Effector memory CD8-positive, alpha-beta T cell (primary cell): ENCODE measurements at regions not wholly inside any gene's neighbourhood (a gene's known extent, or its start where the extent isn't known, plus 50 kb on each side); places are given as distances from the start of the nearest gene placed in this dataset.
"Not testable (repeated sequence)": the region's sequence is repeated elsewhere in the genome, so short reads cannot be mapped to it uniquely, and the experiment has no call there.

Experiments used
- ATAC-seq: fragments of 150-1000 bp; cut with Tn5 transposase; replicated peaks from 2 replicates; pipeline ENCODE4 v1.10.0; 2021; ENCODE audit warnings: mild to moderate bottlenecking, moderate library complexity
- DNase-seq, 3 experiments: peaks; one replicate each; pipeline ENCODE4 v3.0.0; 2021
- H3K27ac Mint-ChIP-seq, 2 donors: one replicate each; pipeline ENCODE4 v1.8.0; 2022; ENCODE audit warnings: mild to moderate bottlenecking in 2 of 2, mixed read lengths in 2 of 2, moderate library complexity in 2 of 2
- H3K27me3 Mint-ChIP-seq, 2 donors: one replicate each; pipeline ENCODE4 v1.8.0; 2022; ENCODE audit warnings: mixed read lengths in 2 of 2
- H3K36me3 Mint-ChIP-seq: one replicate; pipeline ENCODE4 v1.8.0; 2022; ENCODE audit warnings: mild to moderate bottlenecking, moderate library complexity, mixed read lengths; ENCODE audit not compliant: insufficient read depth
- H3K4me1 Mint-ChIP-seq, 2 donors: one replicate each; pipeline ENCODE4 v1.8.0; 2022; ENCODE audit warnings: low read depth in 2 of 2, mixed read lengths in 2 of 2
- H3K4me3 Mint-ChIP-seq, 2 donors: one replicate each; pipeline ENCODE4 v1.8.0; 2022; ENCODE audit warnings: mild to moderate bottlenecking in 2 of 2, mixed read lengths in 2 of 2, moderate library complexity in 2 of 2
- H3K9me3 Mint-ChIP-seq, 2 donors: one replicate each; pipeline ENCODE4 v1.8.0; 2022; ENCODE audit warnings: mixed read lengths in 2 of 2

DNA sequence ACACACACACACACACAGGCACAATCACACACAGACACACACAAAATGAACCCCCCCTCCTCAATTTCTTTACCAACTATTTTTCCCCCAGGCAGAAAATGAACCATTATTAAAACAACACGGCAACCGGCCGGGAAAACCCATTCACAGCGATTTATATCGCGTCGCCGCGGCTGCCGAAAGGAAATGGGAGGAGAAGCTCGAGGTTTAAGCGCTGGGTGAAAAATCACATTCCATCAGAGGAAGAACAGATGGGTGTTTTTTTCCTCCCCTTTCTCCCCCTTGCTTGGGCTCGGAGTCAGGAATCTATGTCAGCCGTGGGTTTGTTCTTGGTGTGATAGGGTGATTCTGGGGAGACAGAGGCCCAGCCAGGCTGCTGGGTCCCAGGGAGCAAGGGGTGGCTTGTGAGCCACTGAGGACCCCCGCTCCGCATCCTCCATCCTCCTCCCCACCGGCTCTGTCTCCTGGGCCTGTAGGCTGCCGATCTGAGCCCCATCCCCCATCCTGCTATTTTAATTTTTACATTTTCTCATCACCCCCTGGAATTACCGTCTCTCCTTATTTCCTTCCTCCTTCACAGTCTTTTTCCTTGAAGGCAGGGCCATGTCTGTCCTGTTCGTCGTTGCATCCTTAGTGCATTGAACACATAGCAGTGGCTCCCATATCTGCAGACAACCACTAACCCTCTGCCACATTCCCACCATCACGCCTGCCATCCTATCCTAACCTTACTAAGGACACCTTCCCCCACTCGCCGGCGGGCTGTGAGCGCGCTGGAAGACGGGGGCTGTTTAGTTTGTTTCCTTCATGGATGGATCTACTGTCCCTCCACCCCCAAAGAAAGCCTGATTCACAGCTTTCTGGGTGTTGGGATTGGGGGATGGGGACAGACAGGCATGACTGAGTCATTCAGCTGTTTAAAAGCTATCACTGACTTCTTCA, 137.7 kb downstream of the CRLF3 start:
- peaks cover 12 to 40% of the 10 kb centered on the region in 2 donors for H3K27me3 Mint-ChIP-seq
- not testable (repeated sequence) for H3K27ac Mint-ChIP-seq, ATAC-seq, H3K4me3 Mint-ChIP-seq, DNase-seq, H3K4me1 Mint-ChIP-seq, H3K36me3 Mint-ChIP-seq, H3K9me3 Mint-ChIP-seq

DNA sequence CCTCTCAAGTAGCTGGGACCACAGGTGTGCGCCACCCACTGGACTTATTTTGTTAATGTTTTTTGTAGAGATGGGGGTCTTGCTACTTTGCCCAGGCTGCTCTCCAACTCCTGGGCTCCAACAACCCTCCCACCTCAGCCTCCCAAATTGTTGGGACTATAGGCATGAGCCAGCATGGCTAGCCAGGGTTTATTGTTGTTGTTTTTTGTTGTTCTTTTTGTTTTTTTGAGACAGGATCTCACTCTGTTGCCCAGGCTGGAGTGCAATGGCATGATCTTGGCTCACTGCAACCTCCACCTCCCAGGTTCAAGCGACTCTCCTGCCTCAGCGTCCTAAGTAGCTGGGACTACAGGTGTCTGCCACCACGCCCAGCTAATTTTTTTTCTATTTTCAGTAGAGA, 142.2 kb downstream of the CRLF3 start:
- not testable (repeated sequence) for H3K9me3 Mint-ChIP-seq, H3K4me1 Mint-ChIP-seq, H3K27ac Mint-ChIP-seq, H3K4me3 Mint-ChIP-seq, DNase-seq, ATAC-seq, H3K36me3 Mint-ChIP-seq
- H3K27me3 Mint-ChIP-seq = peaks cover 12 to 37% of the 10 kb centered on the region in 2 donors

DNA sequence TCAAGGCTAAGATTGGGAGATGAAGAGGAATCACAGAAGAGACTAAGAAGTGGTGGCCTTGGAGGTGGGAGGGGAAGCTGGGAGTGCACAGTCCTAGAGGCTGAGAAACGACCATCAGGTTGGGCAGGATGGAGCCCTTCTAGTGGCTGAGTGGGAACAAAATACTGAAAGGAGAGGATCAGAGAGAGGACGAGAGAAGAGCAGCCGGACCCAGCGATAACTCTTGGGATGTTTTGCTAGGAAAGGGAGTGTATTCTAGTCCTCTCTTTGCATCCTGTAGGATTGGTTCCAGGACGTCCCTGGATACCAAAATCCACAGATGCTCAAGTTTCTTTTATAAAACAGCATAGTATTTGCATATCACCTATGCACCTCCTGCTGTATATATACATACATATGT, 143.8 kb downstream of the CRLF3 start:
- not testable (repeated sequence) for DNase-seq, H3K27ac Mint-ChIP-seq, ATAC-seq, H3K36me3 Mint-ChIP-seq, H3K4me3 Mint-ChIP-seq, H3K9me3 Mint-ChIP-seq, H3K4me1 Mint-ChIP-seq
- H3K27me3 Mint-ChIP-seq = peaks cover 0 to 21% of the 10 kb centered on the region in 2 donors

DNA sequence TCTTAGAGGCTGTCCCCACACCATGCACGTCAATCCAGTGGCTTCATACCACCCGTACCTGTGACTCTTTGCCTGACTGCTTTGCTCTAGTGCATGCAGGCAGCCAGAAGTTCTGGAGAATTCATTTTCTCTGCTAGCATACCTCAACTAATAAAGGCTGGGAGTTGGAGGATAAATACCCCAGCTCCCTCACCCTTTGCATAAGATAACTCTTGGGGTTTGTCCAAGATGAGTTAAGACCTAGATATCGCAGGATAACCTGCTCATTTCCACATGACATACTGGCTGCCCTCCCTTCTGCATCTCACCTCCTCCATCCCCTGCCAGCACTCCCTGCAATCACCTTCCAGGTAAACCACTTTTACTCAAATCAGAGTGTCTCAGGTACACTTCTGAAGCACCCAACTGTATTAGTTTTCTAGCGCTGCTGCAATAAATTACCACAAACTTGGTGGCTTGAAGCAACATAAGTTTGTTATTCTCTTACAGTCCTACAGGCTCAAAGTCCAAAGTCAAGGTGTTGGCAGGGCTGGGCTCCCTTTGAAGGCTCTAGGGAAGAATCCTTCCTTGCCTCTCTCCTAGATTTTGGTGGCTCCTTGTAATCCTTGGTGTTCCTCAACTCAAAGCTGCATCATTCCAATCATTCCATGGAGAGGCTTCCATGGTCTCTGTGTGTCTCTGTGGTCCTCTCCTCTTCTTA, 146.8 kb downstream of the CRLF3 start:
- no peaks in the 10 kb centered on the region for H3K4me1 Mint-ChIP-seq
- H3K36me3 Mint-ChIP-seq = no peaks in the 10 kb centered on the region
- no peak overlapping the region for H3K4me3 Mint-ChIP-seq
- ATAC-seq (no peak), DNase-seq (no peak)
- peaks cover 0 to 3% of the 10 kb centered on the region in 2 donors for H3K9me3 Mint-ChIP-seq
- H3K27me3 Mint-ChIP-seq = no peaks in the 10 kb centered on the region
- H3K27ac Mint-ChIP-seq = no peak overlapping the region

DNA sequence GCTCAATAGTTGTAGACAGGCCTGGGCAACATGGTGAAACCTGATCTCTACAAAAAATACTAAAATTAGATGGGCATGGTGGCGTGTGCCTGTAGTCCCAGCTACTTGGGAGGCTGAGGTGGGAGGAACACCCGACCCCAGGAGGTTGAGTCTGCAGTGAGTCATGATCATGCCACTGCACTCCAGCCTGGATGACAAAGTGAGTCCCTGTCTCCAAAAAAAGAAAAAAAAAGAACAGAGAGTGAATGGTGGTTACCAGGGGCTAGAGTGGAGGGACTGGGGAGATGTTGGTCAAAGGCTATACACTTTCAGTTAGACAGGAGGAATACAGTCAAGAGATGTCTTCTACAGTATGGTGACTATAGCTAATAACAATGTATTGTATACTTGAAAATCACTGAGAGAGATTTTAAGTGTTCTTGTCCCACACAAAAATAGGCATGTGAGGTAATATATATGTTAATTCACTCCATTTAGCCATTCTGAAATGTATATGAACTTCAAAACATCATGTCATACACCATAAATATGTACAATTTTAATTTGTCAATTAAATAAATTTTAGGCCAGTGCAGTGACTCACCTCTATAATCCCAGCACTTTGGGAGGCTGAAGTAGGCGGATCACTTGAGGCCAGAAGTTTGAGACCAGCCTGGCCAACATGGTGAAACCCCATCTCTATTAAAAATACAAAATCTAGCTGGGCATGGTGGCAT, 148.6 kb downstream of the CRLF3 start:
- not testable (repeated sequence) for ATAC-seq, H3K9me3 Mint-ChIP-seq, H3K4me3 Mint-ChIP-seq, H3K36me3 Mint-ChIP-seq, DNase-seq, H3K27ac Mint-ChIP-seq, H3K27me3 Mint-ChIP-seq, H3K4me1 Mint-ChIP-seq

DNA sequence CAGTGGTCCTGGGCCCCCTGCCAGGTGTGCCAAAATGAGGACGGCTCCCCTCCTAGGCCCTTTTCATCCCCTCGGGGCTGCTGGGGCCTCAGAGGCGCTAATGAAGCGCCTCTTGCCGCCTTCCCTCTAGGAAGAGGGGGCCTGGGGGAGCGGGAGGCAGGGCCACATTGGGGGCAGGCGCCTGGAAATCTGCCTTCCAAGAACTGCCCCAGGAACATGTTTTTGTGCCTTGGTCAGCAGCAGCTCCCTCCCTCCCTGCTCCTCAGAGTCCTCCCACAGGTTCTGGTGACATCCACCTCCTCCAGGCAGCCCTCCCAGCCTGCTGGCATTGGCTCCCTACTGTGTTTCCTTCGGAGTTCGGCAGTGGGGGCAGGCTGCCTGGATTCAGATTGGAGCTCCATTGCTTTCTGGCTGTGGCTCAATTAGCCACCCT, 155.3 kb downstream of the CRLF3 start:
- H3K9me3 Mint-ChIP-seq, H3K4me1 Mint-ChIP-seq, H3K27me3 Mint-ChIP-seq, DNase-seq, H3K27ac Mint-ChIP-seq, H3K36me3 Mint-ChIP-seq, ATAC-seq: not testable (repeated sequence)
- H3K4me3 Mint-ChIP-seq = peak overlapping the region in 1 of 2 donors; percentile 66

DNA sequence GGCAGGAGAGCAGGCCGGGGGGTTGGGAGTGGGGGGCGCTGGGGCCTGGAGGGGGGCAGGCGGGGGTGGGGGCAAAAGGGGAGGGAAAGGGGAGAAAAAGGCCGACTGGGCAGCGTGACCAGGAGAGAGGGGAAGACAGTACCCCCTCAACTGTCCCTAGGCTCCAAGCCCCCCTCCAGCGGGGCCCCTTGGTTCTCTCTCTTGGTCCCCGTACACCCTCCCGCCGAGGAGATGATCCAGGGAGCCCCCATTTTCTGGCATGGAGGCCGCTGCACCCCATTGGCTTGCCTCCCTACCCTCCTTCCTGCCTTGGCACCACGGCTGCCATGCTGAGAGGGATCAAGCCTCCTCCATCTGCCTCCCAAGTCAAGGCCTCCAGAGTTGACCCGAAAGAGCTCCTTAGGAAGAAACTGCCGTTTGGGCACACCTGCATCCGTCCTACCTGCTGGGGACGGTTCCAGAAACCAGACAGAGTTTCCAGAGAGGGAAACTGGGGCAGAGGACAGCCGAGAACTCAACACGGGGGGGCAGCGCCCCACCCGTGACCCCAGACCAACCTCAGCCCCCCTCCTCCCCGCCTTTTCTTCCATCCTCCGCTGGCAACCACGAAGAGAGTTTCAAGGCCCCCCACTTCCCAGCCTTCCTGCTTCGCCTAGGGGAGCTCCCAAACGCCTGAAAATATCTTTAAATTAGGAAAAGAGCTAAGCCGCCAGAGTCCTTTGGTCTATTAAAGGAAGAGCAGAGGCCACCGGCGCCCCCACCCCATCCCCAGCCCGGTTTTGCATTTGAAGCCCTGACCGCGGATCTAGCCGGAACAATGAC, 155.9 kb downstream of the CRLF3 start:
- H3K36me3 Mint-ChIP-seq, DNase-seq, ATAC-seq, H3K27me3 Mint-ChIP-seq, H3K27ac Mint-ChIP-seq, H3K4me1 Mint-ChIP-seq, H3K9me3 Mint-ChIP-seq: not testable (repeated sequence)
- H3K4me3 Mint-ChIP-seq = peak overlapping the region; percentile 53 to 66

DNA sequence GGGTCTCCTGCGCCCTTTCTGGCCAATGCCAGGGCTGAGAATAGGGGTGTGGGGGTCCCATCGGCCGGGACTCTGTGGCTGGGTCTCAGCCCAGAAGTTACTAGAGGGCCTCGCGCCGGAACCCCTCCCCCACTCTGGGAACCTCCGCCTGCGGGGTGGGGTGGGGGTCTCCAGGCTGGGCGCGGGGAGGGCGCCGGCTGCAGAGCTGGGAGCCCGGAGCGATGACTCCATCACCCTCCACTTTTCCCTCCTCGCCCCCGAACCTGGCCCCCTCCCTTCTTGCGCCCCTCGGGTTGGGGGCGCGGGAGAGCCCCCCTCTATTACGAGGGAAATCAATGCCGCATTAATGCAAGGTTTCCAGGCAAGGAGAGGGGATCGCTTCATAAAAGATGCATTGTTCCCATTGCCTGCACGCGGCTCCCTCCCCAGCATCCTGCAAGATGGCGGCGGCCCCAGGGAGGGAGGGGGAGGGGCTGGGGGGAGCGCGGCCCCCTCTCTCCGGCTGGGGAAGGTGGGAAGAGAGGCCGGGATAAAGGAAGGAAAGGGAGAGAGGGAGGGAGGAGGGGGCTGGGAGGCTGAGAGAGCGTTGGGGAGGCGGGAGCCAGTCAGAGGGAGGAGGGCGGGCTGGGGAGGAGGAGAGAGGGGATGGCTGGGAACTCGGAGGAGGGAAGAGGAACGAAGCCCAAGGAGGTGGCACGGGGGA, 156.7 kb downstream of the CRLF3 start:
- ATAC-seq = peak; percentile 67
- not testable (repeated sequence) for H3K27me3 Mint-ChIP-seq, H3K36me3 Mint-ChIP-seq, H3K4me1 Mint-ChIP-seq, H3K27ac Mint-ChIP-seq, DNase-seq, H3K9me3 Mint-ChIP-seq
- H3K4me3 Mint-ChIP-seq = peak overlapping the region; percentile 53 to 61

DNA sequence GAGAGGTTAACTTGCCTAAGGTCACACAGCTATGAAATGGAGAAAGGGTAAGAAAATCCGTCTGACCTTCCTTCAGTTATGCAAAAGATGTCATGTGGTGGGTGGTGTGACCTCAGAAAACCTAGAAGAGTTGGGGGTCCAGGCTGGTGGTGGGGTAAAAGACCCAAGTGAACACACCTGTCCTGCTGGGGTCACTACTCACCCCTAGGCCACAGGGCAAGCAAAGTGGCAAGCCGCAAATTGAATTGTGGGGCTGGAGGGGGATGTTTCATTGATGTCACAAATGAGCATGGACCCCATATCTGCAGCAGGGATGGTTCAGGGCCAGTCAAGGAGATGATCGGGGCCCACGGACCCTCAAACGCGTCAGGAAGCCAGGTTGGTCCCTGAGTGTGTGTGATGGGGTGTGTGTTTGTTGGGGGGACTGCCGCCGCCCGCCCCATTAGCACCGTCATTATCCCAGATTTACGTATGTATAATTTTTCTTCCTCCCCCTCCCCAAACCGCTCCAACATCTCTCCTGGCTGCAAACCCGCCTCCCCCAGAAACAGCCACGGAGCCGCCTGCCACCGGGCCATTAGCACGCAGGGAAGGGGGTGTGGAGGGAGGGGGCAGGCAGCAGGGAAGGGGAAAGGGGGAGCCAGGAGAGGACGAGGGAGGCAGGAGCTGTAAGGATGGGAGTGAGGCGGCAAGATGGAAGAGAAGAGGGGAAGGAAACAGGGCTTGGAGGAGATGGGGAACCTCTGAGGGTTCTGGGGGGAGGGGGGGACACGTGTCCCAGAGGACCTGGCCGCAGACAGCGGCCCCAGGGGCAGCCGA, 157.4 kb downstream of the CRLF3 start:
- not testable (repeated sequence) for H3K36me3 Mint-ChIP-seq, DNase-seq, ATAC-seq, H3K4me1 Mint-ChIP-seq, H3K27me3 Mint-ChIP-seq, H3K9me3 Mint-ChIP-seq
- H3K27ac Mint-ChIP-seq = peak overlapping the region in 1 of 2 donors; percentile 23
- peak overlapping the region; percentile 38 to 61 for H3K4me3 Mint-ChIP-seq

DNA sequence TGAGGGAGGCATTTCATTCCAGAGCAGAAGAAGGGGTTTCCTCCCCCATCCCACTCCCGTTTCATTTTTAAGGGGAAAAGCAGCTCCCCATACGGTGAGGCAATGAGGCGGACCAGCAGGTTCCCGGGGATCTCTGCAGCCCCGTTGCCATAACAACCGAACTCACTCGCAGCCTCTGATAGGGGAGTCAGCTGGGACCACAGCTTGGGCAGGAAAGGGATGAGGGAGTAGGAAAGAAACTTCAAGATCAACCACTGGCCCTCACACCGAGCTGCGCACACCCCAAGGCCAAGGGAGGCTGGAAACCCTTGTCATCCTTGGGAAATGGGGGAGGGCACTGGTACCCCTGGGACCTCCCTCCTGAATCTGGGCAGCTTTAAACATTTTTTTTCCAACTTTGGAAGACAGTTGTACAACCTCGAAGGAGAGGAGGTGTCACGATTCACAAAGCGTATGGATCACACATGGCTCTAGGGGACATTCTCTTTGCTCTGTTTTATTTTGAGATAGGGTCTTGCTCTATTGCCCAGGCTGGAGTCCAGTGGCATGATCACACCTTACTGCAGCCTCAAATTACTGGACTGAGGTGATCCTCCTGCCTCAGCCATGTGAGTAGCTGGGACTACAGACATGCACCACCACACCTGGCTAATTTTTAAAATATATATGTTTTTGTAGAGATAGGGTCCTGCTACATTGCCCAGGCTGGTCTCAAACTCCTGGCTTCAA, 160.6 kb downstream of the CRLF3 start:
- not testable (repeated sequence) for H3K27me3 Mint-ChIP-seq, H3K9me3 Mint-ChIP-seq, H3K4me3 Mint-ChIP-seq, H3K4me1 Mint-ChIP-seq, DNase-seq, H3K36me3 Mint-ChIP-seq, H3K27ac Mint-ChIP-seq
- ATAC-seq = peak; percentile 54

DNA sequence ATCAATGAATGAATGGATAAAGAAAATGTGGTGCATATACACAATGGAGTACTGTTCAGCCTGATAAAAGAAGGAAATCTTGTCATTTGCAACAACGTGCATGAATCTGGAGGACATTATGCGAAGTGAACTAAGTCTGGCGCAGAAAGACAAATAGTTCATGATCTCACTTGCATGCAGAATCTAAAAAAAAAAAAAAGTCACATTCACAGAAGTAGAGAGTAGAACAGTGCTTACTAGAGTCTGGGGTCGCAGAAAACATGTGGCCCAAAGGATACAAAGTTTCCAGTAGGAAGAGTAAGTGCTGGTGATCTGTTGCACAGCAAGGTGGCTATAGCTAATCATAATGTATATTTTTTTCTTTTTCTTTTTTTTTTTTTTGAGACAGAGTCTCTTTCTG, 167.3 kb downstream of the CRLF3 start:
- not testable (repeated sequence) for H3K27ac Mint-ChIP-seq, H3K4me1 Mint-ChIP-seq, DNase-seq, H3K27me3 Mint-ChIP-seq, H3K36me3 Mint-ChIP-seq, ATAC-seq, H3K9me3 Mint-ChIP-seq, H3K4me3 Mint-ChIP-seq
